ENCODE measurements at regions not wholly inside any gene's neighbourhood (a gene's known extent, or its start where the extent isn't known, plus 50 kb on each side); places are given as distances from the start of the nearest gene placed in this dataset.

GRCh38 chr11:130787973-130788570 is 128.2 kb downstream of the SNX19 start:
- no peak for TF ChIP-seq CTCF (IDR thresholded peaks at IDR 0.05; ENCODE audit: low read depth, low read length, missing control alignments)
- H3K4me3 ChIP-seq (ENCODE audit: low read depth, low read length): no peak overlapping the region
- DNase-seq (ENCODE audit: low read depth): no peak

GRCh38 chr11:130789056-130789640 is 127.1 kb downstream of the SNX19 start:
- no peak for DNase-seq (ENCODE audit: low read depth)
- no peak for TF ChIP-seq CTCF (IDR thresholded peaks at IDR 0.05; ENCODE audit: low read depth, low read length, missing control alignments)
- H3K4me3 ChIP-seq (ENCODE audit: low read depth, low read length): no peak overlapping the region

GRCh38 chr11:130790689-130791088 is 125.6 kb downstream of the SNX19 start:
- no peak overlapping the region for H3K4me3 ChIP-seq (ENCODE audit: low read depth, low read length)
- TF ChIP-seq CTCF (IDR thresholded peaks at IDR 0.05; ENCODE audit: low read depth, low read length, missing control alignments): no peak
- DNase-seq (ENCODE audit: low read depth): no peak

GRCh38 chr11:130792772-130793171 is 123.5 kb downstream of the SNX19 start:
- no peak for DNase-seq (ENCODE audit: low read depth)
- no peak for TF ChIP-seq CTCF (IDR thresholded peaks at IDR 0.05; ENCODE audit: low read depth, low read length, missing control alignments)

GRCh38 chr11:130796828-130797227 is 119.5 kb downstream of the SNX19 start:
- no peak for DNase-seq (ENCODE audit: low read depth)
- no peak for TF ChIP-seq CTCF (IDR thresholded peaks at IDR 0.05; ENCODE audit: low read depth, low read length, missing control alignments)
- no peak overlapping the region for H3K4me3 ChIP-seq (ENCODE audit: low read depth, low read length)

More at GRCh38 chr11:130792772-130793171, 123.5 kb downstream of the SNX19 start:
- no peak overlapping the region for H3K4me3 ChIP-seq (ENCODE audit: low read depth, low read length)

GRCh38 chr11:130798280-130798679 is 118.0 kb downstream of the SNX19 start:
- no peak for DNase-seq (ENCODE audit: low read depth)

More at GRCh38 chr11:130798280-130798679, 118.0 kb downstream of the SNX19 start:
- H3K4me3 ChIP-seq (ENCODE audit: low read depth, low read length): no peak overlapping the region
- TF ChIP-seq CTCF (IDR thresholded peaks at IDR 0.05; ENCODE audit: low read depth, low read length, missing control alignments): no peak

Measured in GM12864 (cell line).